ENCODE measurements at regions not wholly inside any gene's neighbourhood (a gene's known extent, or its start where the extent isn't known, plus 50 kb on each side); places are given as distances from the start of the nearest gene placed in this dataset.

DNA sequence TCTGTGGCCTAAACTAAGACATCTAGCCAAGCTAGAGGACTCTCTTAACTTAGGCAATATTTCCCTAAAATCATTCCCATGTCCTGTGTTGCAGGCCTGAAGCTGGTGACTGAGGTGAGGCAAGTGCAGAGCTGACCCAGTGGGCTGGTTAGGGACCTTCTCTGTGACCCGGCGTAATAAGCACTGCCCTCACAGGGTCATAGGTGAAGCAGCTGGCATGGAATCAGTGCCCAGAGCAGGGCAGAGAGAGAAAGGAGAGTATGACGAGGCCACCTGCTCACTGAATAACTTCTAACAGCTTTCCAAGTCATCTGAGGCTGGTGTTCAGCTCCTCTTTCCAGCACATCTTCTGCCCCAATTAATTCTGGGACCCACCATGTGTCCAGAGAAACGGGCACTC lies 197.0 kb downstream of the ANAPC1 start:
- TF ChIP-seq TEAD4 (IDR thresholded peaks at IDR 0.05) (no peak), NFIC (IDR thresholded peaks at IDR 0.05) (no peak), CREB1 (IDR thresholded peaks at IDR 0.05; ENCODE audit: low read depth) (no peak), EP300 (IDR thresholded peaks at IDR 0.05; ENCODE audit: borderline replicate concordance) (no peak), CEBPB (IDR thresholded peaks at IDR 0.05) (no peak), TCF12 (IDR thresholded peaks at IDR 0.05; ENCODE audit: low read depth) (no peak), EGR1 (IDR thresholded peaks at IDR 0.05) (no peak), FOXM1 (IDR thresholded peaks at IDR 0.05; ENCODE audit: borderline replicate concordance, low read depth) (no peak), TAF1 (IDR thresholded peaks at IDR 0.05; ENCODE audit: low read depth) (no peak), YY1 (IDR thresholded peaks at IDR 0.05; ENCODE audit: low read depth) (no peak), ZBTB7A (IDR thresholded peaks at IDR 0.05; ENCODE audit: low read depth) (no peak), RAD21 (IDR thresholded peaks at IDR 0.05; ENCODE audit: low read depth) (no peak)
- TF ChIP-seq, protein P1, sequence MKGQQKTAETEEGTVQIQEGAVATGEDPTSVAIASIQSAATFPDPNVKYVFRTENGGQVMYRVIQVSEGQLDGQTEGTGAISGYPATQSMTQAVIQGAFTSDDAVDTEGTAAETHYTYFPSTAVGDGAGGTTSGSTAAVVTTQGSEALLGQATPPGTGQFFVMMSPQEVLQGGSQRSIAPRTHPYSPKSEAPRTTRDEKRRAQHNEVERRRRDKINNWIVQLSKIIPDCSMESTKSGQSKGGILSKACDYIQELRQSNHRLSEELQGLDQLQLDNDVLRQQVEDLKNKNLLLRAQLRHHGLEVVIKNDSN (IDR thresholded peaks at IDR 0.05): no peak
- TF ChIP-seq, protein P2, sequence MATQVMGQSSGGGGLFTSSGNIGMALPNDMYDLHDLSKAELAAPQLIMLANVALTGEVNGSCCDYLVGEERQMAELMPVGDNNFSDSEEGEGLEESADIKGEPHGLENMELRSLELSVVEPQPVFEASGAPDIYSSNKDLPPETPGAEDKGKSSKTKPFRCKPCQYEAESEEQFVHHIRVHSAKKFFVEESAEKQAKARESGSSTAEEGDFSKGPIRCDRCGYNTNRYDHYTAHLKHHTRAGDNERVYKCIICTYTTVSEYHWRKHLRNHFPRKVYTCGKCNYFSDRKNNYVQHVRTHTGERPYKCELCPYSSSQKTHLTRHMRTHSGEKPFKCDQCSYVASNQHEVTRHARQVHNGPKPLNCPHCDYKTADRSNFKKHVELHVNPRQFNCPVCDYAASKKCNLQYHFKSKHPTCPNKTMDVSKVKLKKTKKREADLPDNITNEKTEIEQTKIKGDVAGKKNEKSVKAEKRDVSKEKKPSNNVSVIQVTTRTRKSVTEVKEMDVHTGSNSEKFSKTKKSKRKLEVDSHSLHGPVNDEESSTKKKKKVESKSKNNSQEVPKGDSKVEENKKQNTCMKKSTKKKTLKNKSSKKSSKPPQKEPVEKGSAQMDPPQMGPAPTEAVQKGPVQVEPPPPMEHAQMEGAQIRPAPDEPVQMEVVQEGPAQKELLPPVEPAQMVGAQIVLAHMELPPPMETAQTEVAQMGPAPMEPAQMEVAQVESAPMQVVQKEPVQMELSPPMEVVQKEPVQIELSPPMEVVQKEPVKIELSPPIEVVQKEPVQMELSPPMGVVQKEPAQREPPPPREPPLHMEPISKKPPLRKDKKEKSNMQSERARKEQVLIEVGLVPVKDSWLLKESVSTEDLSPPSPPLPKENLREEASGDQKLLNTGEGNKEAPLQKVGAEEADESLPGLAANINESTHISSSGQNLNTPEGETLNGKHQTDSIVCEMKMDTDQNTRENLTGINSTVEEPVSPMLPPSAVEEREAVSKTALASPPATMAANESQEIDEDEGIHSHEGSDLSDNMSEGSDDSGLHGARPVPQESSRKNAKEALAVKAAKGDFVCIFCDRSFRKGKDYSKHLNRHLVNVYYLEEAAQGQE (IDR thresholded peaks at IDR 0.05; ENCODE audit: low read depth): no peak
- TF ChIP-seq, protein P3, sequence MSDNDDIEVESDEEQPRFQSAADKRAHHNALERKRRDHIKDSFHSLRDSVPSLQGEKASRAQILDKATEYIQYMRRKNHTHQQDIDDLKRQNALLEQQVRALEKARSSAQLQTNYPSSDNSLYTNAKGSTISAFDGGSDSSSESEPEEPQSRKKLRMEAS (IDR thresholded peaks at IDR 0.05): no peak

DNA sequence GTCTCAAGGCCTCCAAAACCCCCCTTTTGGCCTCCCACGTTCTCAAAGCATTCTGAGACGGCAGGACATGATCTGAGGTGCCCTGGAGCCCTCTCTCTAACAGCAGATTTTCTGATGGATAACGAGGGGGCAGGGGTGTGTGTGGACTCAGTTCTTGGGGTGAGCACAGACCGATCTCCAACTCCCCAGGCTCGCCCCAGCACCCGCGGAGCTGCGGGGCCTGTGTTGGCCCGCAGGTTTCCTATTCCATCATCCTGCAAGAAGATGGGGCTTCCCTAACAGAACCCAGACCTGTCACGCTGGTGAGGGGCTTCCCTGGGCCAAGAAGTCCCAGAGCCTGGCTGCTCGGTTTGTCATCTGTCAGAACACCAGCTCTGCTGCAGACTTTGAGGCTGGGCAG lies 196.1 kb downstream of the ANAPC1 start:
- TF ChIP-seq TAF1 (IDR thresholded peaks at IDR 0.05; ENCODE audit: low read depth) (no peak), ZBTB7A (IDR thresholded peaks at IDR 0.05; ENCODE audit: low read depth) (no peak), EGR1 (IDR thresholded peaks at IDR 0.05) (no peak), TEAD4 (IDR thresholded peaks at IDR 0.05) (no peak), NFIC (IDR thresholded peaks at IDR 0.05) (no peak), TCF12 (IDR thresholded peaks at IDR 0.05; ENCODE audit: low read depth) (no peak), RAD21 (IDR thresholded peaks at IDR 0.05; ENCODE audit: low read depth) (no peak), FOXM1 (IDR thresholded peaks at IDR 0.05; ENCODE audit: borderline replicate concordance, low read depth) (no peak)
- TF ChIP-seq, protein P1 (IDR thresholded peaks at IDR 0.05): no peak

DNA sequence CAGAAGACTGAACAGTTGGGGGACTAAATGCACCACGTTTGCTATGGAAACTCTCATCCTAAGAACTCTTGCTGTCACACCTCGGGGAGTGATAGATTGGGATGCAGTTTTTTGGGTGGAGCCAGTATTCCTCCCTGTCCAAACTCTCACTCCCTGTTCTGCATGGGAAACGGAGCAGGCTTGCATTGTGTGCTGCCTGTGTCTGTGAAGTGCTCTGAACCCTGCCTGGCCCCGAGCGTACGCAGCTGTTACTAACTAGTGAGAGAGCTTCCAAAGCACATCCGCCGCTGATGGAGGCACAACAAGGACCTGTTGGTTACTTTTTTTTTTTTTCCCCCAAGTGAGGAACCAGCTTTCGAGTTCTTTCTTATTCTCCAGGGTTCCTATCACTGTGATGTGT lies 195.5 kb downstream of the ANAPC1 start:
- TF ChIP-seq, protein P3 (IDR thresholded peaks at IDR 0.05): no peak
- TF ChIP-seq NFIC (IDR thresholded peaks at IDR 0.05): no peak

DNA sequence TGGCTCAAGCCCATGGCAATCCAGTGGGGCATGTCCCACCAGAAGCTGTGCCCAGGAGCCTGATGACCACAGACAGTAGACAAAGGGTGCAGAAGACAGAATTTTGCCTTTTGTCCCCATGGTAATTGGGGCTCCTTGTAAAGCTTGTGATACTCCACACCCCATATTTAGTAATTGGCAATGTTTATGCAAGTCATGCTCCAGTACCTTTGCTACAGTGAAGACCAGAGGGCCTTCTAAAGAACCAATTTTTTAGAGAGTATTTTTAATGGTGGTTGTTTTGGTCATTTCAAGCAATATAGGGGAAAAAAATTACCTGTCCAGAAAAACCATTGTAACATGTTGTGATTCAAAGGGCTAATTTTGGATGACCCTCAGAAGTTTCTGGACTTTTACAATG lies 194.8 kb downstream of the ANAPC1 start:
- TF ChIP-seq EGR1 (IDR thresholded peaks at IDR 0.05) (no peak), NFIC (IDR thresholded peaks at IDR 0.05) (no peak), EP300 (IDR thresholded peaks at IDR 0.05; ENCODE audit: borderline replicate concordance) (no peak), ZBTB7A (IDR thresholded peaks at IDR 0.05; ENCODE audit: low read depth) (no peak), YY1 (IDR thresholded peaks at IDR 0.05; ENCODE audit: low read depth) (no peak), FOXM1 (IDR thresholded peaks at IDR 0.05; ENCODE audit: borderline replicate concordance, low read depth) (no peak), TCF12 (IDR thresholded peaks at IDR 0.05; ENCODE audit: low read depth) (no peak), TAF1 (IDR thresholded peaks at IDR 0.05; ENCODE audit: low read depth) (no peak), RAD21 (IDR thresholded peaks at IDR 0.05; ENCODE audit: low read depth) (no peak), TEAD4 (IDR thresholded peaks at IDR 0.05) (no peak), CEBPB (IDR thresholded peaks at IDR 0.05) (no peak)
- TF ChIP-seq, protein P2 (IDR thresholded peaks at IDR 0.05; ENCODE audit: low read depth): no peak
- TF ChIP-seq, protein P3 (IDR thresholded peaks at IDR 0.05): no peak
- TF ChIP-seq, protein P1 (IDR thresholded peaks at IDR 0.05): no peak

DNA sequence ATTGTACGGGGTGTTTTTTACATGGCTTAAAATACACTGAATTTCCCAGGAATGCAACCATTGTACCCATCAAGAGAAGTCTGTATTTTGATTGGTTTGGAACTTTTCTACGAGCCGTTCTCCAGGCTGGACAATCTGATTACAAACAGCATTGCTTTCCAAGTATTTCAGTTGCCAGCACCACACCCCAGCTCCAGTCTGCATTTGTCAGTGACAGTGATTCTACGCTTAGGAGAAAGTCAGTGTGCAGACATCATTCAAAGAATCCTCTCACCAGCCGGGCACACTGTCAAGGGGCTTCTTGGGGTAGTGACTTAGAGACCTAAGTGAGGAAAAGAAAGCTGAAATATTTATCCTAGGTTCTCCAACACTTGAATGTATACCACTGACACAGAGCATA lies 194.1 kb downstream of the ANAPC1 start:
- no peak for TF ChIP-seq EGR1 (IDR thresholded peaks at IDR 0.05)
- no peak for TF ChIP-seq CREB1 (IDR thresholded peaks at IDR 0.05; ENCODE audit: low read depth)
- TF ChIP-seq YY1 (IDR thresholded peaks at IDR 0.05; ENCODE audit: low read depth): no peak
- TF ChIP-seq ZBTB7A (IDR thresholded peaks at IDR 0.05; ENCODE audit: low read depth): no peak
- TF ChIP-seq TEAD4 (IDR thresholded peaks at IDR 0.05): no peak
- TF ChIP-seq EP300 (IDR thresholded peaks at IDR 0.05; ENCODE audit: borderline replicate concordance): no peak
- TF ChIP-seq, protein P1 (IDR thresholded peaks at IDR 0.05): no peak
- TF ChIP-seq NFIC (IDR thresholded peaks at IDR 0.05): no peak
- TF ChIP-seq TCF12 (IDR thresholded peaks at IDR 0.05; ENCODE audit: low read depth): no peak
- TF ChIP-seq, protein P3 (IDR thresholded peaks at IDR 0.05): no peak
- no peak for TF ChIP-seq TAF1 (IDR thresholded peaks at IDR 0.05; ENCODE audit: low read depth)
- no peak for TF ChIP-seq CEBPB (IDR thresholded peaks at IDR 0.05)
- no peak for TF ChIP-seq RAD21 (IDR thresholded peaks at IDR 0.05; ENCODE audit: low read depth)
- TF ChIP-seq FOXM1 (IDR thresholded peaks at IDR 0.05; ENCODE audit: borderline replicate concordance, low read depth): no peak
- TF ChIP-seq, protein P2 (IDR thresholded peaks at IDR 0.05; ENCODE audit: low read depth): no peak

All from Ishikawa (cell line).